HepG2 (cell line): ENCODE measurements at regions not wholly inside any gene's neighbourhood (a gene's known extent, or its start where the extent isn't known, plus 50 kb on each side); places are given as distances from the start of the nearest gene placed in this dataset.

Experiments used
- AGO2 ChIP-seq: fragments of 200-400 bp; formaldehyde crosslinking; optimal IDR thresholded peaks from 2 replicates; pipeline ENCODE3; 2017; ENCODE audit warnings: mild to moderate bottlenecking, low read depth, low read length, moderate library complexity
- EP300 ChIP-seq, 3 experiments: sonication (generic) in 1 of 3; formaldehyde crosslinking in 1 of 3; IDR thresholded peaks; 2 replicates each; pipeline versions ENCODE4 v1.5.1 to v1.6.1; 2011 to 2020; ENCODE audit warnings: low read depth in 2 of 3, low read length in 2 of 3, borderline replicate concordance in 1 of 3, improper control_type of control experiment in 1 of 3, mild to moderate bottlenecking in 1 of 3, missing genetic modification reagents in 1 of 3, moderate library complexity in 1 of 3
- FOXM1 ChIP-seq: sonication (generic); formaldehyde crosslinking; IDR thresholded peaks from 2 replicates; pipeline ENCODE4 v1.5.0; 2020; ENCODE audit warnings: missing genetic modification reagents
- HDAC2 ChIP-seq: sonication (generic); formaldehyde crosslinking; IDR thresholded peaks from 2 replicates; pipeline ENCODE4 v1.4.0; 2020; ENCODE audit warnings: missing genetic modification reagents
- REST ChIP-seq, 2 experiments: IDR thresholded peaks; 2 replicates each; pipeline ENCODE4 v1.6.1; 2011 to 2012; ENCODE audit warnings: low read length in 2 of 2, borderline replicate concordance in 1 of 2, low read depth in 1 of 2, mild to moderate bottlenecking in 1 of 2, moderate library complexity in 1 of 2
- SKIL ChIP-seq: sonication (generic); formaldehyde crosslinking; IDR thresholded peaks from 2 replicates; pipeline ENCODE4 v1.8.0; 2022; ENCODE audit warnings: missing genetic modification reagents, mild to moderate bottlenecking, moderate library complexity, borderline replicate concordance
- SP1 ChIP-seq, 2 experiments: fragments of 450-650 bp in 1 of 2; sonication (generic) in 1 of 2; formaldehyde crosslinking in 1 of 2; IDR thresholded peaks; 2 replicates each; pipeline versions ENCODE4 v1.4.0 to v1.6.1; 2016 to 2020; ENCODE audit warnings: missing genetic modification reagents in 1 of 2
- SRF ChIP-seq: IDR thresholded peaks from 2 replicates; pipeline ENCODE4 v1.6.1; 2011; ENCODE audit warnings: mild to moderate bottlenecking, low read depth, low read length, moderate library complexity
- TCF7 ChIP-seq: sonication (generic); IDR thresholded peaks from 2 replicates; pipeline ENCODE4 v1.6.1; 2016; ENCODE audit warnings: antibody characterized with exemption, low read depth
- ZNF234 ChIP-seq: sonication (generic); formaldehyde crosslinking; conservative IDR thresholded peaks from 2 replicates; pipeline ENCODE4 v1.5.1; 2020; ENCODE audit warnings: mild to moderate bottlenecking, missing genetic modification reagents
- ZNF609 ChIP-seq: sonication (generic); formaldehyde crosslinking; IDR thresholded peaks from 2 replicates; pipeline ENCODE4 v1.4.0; 2020; ENCODE audit warnings: mild to moderate bottlenecking, missing genetic modification reagents, borderline replicate concordance
- TF ChIP-seq, protein P1 (sequence below): IDR thresholded peaks from 2 replicates; pipeline ENCODE4 v1.6.1; 2016; ENCODE audit warnings: missing compliant biosample characterization, missing genetic modification reagents, borderline replicate concordance
- TF ChIP-seq, protein P2 (sequence below): sonication (generic); formaldehyde crosslinking; IDR thresholded peaks from 2 replicates; pipeline ENCODE4 v1.5.0; 2020; ENCODE audit warnings: mild to moderate bottlenecking, missing genetic modification reagents, moderate library complexity
- TF ChIP-seq, protein P3 (sequence below), 2 experiments: fragments of 450-650 bp in 1 of 2; sonication (generic) in 1 of 2; formaldehyde crosslinking; IDR thresholded peaks; 2 replicates each; pipeline versions ENCODE4 v1.5.0 to v1.8.0; 2020 to 2022; ENCODE audit warnings: mild to moderate bottlenecking in 1 of 2, missing genetic modification reagents in 1 of 2

- TF ChIP-seq SRF (no peak), SKIL (CRISPR knock-in tag) (no peak), ZNF609 (CRISPR knock-in tag) (no peak), FOXM1 (CRISPR knock-in tag) (no peak), HDAC2 (no peak), REST (IDR thresholded peaks at IDR 0.05; ENCODE audit: borderline replicate concordance in 1 of 2, low read depth in 1 of 2, low read length in 2 of 2) (no peak), SP1 (IDR thresholded peaks at IDR 0.05) (no peak), SP1 (CRISPR knock-in tag; IDR thresholded peaks at IDR 0.05) (no peak), EP300 (IDR thresholded peaks at IDR 0.05; ENCODE audit: low read depth in 2 of 2, low read length in 2 of 2) (no peak), EP300 (CRISPR knock-in tag; IDR thresholded peaks at IDR 0.05; ENCODE audit: borderline replicate concordance) (no peak), TCF7 (no peak), AGO2 (no peak), ZNF234 (CRISPR knock-in tag) (no peak)
- TF ChIP-seq, protein P1, sequence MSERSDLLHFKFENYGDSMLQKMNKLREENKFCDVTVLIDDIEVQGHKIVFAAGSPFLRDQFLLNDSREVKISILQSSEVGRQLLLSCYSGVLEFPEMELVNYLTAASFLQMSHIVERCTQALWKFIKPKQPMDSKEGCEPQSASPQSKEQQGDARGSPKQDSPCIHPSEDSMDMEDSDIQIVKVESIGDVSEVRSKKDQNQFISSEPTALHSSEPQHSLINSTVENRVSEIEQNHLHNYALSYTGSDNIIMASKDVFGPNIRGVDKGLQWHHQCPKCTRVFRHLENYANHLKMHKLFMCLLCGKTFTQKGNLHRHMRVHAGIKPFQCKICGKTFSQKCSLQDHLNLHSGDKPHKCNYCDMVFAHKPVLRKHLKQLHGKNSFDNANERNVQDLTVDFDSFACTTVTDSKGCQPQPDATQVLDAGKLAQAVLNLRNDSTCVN = no peak
- TF ChIP-seq, protein P2, sequence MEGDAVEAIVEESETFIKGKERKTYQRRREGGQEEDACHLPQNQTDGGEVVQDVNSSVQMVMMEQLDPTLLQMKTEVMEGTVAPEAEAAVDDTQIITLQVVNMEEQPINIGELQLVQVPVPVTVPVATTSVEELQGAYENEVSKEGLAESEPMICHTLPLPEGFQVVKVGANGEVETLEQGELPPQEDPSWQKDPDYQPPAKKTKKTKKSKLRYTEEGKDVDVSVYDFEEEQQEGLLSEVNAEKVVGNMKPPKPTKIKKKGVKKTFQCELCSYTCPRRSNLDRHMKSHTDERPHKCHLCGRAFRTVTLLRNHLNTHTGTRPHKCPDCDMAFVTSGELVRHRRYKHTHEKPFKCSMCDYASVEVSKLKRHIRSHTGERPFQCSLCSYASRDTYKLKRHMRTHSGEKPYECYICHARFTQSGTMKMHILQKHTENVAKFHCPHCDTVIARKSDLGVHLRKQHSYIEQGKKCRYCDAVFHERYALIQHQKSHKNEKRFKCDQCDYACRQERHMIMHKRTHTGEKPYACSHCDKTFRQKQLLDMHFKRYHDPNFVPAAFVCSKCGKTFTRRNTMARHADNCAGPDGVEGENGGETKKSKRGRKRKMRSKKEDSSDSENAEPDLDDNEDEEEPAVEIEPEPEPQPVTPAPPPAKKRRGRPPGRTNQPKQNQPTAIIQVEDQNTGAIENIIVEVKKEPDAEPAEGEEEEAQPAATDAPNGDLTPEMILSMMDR = no peak
- TF ChIP-seq, protein P3, sequence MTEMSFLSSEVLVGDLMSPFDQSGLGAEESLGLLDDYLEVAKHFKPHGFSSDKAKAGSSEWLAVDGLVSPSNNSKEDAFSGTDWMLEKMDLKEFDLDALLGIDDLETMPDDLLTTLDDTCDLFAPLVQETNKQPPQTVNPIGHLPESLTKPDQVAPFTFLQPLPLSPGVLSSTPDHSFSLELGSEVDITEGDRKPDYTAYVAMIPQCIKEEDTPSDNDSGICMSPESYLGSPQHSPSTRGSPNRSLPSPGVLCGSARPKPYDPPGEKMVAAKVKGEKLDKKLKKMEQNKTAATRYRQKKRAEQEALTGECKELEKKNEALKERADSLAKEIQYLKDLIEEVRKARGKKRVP (CRISPR knock-in tag; IDR thresholded peaks at IDR 0.05) = no peak
These were observed 254.1 kb downstream of the UACA start for GRCh38 chr15:70509282-70509662.
